ENCODE measurements at regions not wholly inside any gene's neighbourhood (a gene's known extent, or its start where the extent isn't known, plus 50 kb on each side); places are given as distances from the start of the nearest gene placed in this dataset.

GRCh38 chr5:159507661-159508060, 177.4 kb upstream of the IL12B start:
- TF ChIP-seq CTCF (IDR thresholded peaks at IDR 0.05) (no peak), POLR2A (IDR thresholded peaks at IDR 0.05) (no peak), POLR2AphosphoS5 (IDR thresholded peaks at IDR 0.05) (no peak)

Data from breast epithelium (tissue), 3 donors.